HG03159 (cell line): ENCODE measurements at regions not wholly inside any gene's neighbourhood (a gene's known extent, or its start where the extent isn't known, plus 50 kb on each side); places are given as distances from the start of the nearest gene placed in this dataset.
"Not testable (repeated sequence)": the region's sequence is repeated elsewhere in the genome, so short reads cannot be mapped to it uniquely, and the experiment has no call there.

ENCODE experiments used
- ATAC-seq: cut with Tn5 transposase; IDR thresholded peaks from one replicate; pipeline ENCODE4 v1.9.1; 2021; ENCODE audit warnings: mild to moderate bottlenecking, moderate library complexity; ENCODE audit not compliant: unreplicated experiment

DNA sequence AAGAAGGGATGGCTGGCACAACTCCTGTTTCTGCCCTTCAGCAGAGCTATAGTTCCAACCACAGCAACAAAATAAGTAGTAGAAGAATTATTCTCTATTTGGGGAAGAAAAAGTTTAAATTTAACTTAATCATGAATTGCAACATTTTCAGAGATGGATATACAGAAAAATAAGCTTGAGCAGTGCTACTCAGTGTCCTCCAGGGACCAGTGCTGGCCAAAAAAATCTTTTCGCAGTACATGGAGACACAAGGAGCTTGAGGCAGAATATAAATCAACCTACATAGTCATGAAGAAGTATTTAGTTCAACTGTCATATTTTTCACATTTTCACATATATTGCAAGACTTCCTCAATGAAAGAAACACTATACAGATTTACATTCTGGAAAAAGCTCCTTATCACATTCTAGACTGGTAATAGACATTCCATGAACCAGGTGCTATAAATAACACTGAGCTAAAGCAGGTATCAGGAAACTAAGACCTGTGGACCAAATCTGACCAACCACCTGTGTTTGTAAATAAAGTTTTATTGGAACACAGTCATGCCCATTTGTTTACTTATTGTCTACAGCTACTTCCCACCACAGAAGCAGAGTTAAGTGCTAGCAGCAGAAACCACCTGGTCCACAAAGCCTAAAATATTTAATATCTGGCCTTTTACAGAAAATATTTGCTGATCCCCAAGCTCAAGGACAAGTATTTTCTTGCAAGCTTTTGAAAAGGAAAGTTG lies 101.9 kb downstream of the RGS21 start:
- no peak for ATAC-seq

DNA sequence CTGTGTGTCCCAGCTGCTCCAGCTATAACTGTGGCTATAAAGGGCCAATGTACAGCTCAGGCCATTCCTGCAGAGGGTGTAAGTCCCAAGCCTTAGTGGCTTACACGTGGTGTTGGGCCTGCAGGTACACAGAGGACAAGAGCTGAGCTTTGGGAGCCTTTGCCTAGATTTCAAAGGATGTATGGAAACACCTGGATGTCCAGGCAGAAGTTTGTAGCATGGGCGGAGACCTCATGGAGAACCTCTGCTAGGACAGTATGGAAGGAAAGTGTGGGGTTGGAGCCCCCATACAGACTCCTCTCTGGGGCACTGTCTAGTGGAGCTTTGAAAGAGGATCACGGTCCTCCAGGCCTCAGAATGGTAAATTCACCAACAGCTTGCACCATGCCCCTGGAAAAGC lies 113.9 kb downstream of the RGS21 start:
- no peak for ATAC-seq

GRCh38 chr1:192435704-192436103 lies 118.9 kb downstream of the RGS21 start:
- ATAC-seq, result no peak

- ATAC-seq, result no peak
Observed at GRCh38 chr1:192436441-192437078, 119.8 kb downstream of the RGS21 start.

GRCh38 chr1:192438737-192439136 lies 121.9 kb downstream of the RGS21 start:
- ATAC-seq, result no peak

GRCh38 chr1:192439373-192440025 lies 122.7 kb downstream of the RGS21 start:
- no peak for ATAC-seq

DNA sequence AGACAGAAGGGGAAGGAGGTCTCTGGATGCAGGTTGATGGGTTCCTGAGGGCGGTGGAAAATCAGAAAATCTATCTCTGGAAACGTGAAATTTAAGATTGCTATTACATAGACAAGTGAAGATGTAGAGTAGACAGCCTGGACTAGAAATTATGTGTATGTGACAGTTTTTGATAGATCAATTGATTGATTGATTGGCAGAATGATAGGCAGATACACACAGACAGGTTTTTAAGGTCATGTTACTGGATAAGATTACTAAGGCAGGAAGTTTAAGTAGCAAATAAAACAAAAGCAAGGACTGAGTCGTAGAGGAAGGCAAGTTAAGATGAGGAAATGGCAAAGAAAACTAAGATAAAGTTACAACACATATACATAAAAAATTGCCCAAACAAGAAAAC lies 124.7 kb downstream of the RGS21 start:
- ATAC-seq, result no peak

- no peak for ATAC-seq
Observed at GRCh38 chr1:192442736-192443135, 125.9 kb downstream of the RGS21 start.

DNA sequence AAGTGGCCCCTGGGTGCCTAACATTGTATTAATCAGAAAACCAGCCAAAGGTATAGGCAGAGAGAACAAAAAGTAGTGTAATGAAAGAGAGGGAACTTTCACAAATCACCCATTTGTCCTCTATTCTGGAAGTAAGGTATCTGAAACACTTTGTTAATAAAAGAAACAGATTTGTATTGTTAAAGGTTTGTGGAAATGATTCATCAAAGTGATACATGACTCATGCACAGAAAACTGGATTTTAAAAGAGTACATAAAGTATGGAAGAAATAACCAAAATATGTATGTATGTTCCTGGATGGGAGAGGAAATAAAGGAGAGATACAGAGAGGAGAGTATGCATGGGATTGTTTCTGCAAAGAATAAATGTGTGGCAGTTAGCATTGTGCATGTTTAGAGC lies 126.8 kb downstream of the RGS21 start:
- no peak for ATAC-seq

DNA sequence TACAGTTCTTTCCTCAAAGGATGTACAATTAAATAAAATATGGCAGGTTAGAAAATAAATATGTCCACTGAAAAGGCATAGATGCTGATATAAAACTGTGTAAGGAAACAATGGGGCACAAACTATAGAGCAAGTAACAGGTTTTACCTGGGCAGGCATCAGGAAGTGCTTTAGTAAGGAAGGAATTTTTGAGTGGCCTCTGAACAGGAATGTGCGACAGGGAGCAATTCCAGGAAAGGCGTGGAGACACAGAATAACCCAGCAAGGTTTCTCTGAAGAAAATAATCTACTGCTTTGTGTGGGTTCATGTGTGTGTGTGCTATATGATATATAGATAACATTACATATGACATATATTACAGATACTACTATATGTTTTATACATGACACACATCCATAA lies 128.4 kb downstream of the RGS21 start:
- no peak for ATAC-seq

DNA sequence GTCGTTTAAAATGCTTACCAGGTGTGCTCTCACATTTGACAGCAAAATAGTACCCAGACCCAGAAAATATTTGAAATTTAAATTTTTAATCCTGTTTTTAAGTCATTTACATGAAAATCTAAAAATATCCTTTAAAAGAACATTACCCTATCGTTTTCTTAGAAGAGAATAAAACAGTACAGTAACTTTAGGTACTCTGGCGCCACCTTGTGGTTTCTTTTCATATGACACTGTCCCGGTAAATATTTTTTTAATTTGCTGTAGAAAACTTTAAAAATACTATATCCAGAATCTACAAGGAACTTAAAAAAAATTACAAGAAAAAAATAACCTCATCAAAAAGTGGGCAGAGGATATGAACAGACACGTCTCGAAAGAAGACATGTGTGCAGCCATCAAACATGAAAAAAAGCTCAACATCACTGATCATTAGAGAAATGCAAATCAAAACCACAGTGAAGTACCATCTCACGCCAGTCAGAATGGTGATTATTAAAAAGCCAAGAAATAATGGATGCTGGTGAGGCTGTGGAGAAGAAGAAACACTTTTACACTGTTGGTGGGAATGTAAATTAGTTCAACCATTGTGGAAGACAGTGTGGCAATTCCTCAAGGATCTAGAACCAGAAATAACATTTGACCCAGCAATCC lies 129.2 kb downstream of the RGS21 start:
- ATAC-seq, result peak; percentile 68

DNA sequence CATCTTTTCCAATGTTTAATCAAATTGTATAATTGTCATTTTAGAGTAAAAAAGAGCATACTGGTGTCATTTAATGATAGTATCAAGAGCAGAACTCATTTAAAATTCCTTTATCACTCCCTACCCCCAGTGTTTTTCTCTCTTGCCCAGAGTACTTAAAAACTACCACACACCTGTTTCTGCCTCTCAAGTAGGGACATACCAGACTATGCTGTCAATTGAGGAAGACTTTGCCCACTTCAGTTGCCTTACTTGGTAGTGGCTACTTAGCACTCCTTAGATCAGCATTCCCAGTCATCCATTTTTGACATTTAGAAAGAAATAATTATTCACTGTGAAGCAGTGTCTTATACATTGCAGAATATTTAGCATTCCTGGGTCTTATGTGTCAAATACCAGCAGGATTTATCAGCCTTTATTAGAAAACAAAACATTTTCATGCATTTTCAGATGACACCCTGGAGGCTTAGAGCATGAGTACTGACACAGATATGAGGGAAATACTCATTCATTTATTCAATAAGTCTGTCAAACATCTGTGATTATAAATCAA lies 127.5 kb upstream of the RGS1 start:
- no peak for ATAC-seq

DNA sequence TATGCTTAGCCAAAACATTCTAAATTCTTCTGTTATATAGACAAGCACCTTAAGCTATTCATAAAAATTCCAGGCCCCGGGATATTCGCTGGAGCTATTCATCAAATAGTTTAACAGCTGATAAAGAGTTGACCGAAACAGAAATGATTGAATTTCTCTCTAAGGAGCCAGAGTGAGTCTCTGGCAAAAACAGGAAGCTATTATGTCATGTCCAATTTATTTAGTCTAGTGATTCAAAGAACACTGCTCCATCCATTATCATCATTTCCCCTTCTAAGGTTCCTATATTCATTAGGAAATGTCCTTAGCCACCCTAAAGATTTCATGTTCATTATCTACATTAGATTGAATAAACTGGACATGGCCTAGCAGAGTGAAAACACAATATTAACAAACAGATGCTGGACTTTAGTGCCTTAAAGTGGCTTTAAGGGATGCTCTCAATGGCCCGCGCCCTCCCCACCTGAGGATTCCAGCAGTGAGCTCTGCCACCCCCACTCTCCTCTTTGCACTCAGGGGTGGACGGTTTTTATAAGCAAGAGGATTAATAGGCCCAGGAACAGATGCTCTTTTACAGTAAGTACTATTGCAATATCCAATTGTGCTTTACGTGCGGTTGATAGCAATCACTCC lies 122.1 kb upstream of the RGS1 start:
- ATAC-seq, result no peak

GRCh38 chr1:192459467-192459866 lies 116.1 kb upstream of the RGS1 start:
- no peak for ATAC-seq

DNA sequence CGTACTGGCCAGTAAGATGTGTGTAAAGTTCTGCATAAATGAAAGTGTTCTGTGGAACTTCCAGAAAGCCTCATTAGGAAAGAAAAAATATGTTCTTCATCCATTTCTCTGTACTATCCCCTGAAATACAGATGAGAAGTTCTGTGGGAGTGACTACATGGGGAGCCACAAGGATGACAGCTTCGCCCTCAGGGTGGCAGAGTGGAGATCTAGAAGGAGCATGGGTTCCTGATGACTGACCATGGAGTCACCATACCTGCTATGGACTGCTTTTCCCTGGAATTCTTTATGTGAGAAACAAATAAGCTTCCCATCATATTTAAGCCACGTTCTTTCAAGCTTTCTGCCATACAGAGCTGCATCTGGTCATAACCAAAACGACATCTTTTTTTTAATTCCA lies 113.9 kb upstream of the RGS1 start:
- no peak for ATAC-seq

GRCh38 chr1:192462616-192463015 lies 113.0 kb upstream of the RGS1 start:
- ATAC-seq, result no peak

GRCh38 chr1:192463661-192464060 lies 111.9 kb upstream of the RGS1 start:
- no peak for ATAC-seq

- ATAC-seq, result not testable (repeated sequence)
Observed at GRCh38 chr1:192465221-192465620, 110.4 kb upstream of the RGS1 start.

DNA sequence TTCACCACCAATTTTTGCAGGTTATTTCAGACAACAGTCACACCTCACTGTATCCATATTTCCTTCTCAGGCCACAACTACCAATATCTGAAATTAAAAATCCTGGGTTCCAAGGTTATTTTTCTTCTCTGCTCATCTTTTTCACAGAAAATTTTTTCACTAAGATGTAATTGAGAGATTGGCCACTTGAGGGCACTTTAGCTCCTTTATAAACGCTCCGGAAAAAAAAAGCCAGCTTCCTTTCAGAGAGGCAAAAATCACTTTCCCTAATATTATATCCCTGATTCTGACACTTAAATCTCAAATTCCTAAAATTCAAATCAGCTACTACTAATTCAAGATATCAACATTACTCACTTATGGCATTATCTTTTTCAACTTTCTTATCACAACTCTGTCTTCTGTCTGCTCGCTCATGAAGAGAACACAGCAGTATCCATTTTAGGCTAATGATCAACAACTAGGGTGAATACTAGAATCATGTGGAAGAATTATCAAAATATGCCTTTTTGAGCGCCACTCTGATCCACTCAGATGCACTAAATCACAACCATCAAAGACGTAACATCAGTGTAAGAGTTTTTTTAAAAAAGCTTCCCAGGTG lies 101.4 kb upstream of the RGS1 start:
- no peak for ATAC-seq

DNA sequence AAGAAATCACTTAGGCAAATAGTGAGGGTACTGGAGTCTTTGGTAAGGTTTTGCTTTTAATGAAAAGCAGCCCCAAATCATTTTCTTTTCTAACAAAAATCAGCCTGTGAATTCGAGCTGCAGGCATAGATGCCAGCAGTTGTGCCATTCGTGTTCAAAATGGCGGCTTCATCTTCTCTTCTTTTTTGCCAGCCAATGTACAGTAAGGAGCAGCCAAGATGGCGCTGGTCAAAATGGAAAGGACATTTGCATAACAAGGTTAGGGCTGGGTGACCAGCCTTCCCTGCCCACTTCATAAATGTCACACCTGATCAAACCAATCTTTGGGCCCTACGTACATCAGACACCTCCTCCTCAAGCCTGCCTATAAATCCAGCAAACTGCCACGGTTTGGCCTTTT lies 100.2 kb upstream of the RGS1 start:
- ATAC-seq, result no peak

GRCh38 chr1:192475970-192476369 lies 99.6 kb upstream of the RGS1 start:
- no peak for ATAC-seq
